Astrocyte of the spinal cord (primary cell): ENCODE measurements at regions not wholly inside any gene's neighbourhood (a gene's known extent, or its start where the extent isn't known, plus 50 kb on each side); places are given as distances from the start of the nearest gene placed in this dataset.

ENCODE experiments used
- DNase-seq: peaks from one replicate; pipeline ENCODE4 v3.0.0; 2011; ENCODE audit warnings: low read depth, low spot score
- H3K4me3 ChIP-seq: 2 replicates; pipeline ENCODE4 v1.5.1; 2011; ENCODE audit warnings: low read depth, mild to moderate bottlenecking, low read length, moderate library complexity
- CTCF ChIP-seq: IDR thresholded peaks from 2 replicates; pipeline ENCODE4 v1.5.1; 2012; ENCODE audit warnings: low read depth, mild to moderate bottlenecking, low read length, inconsistent platforms
- in situ Hi-C: cut with HindIII; loops from 2 replicates; pipeline ENCODE4 v1.10.0; 2017; ENCODE audit warnings: low sequenced_read_pairs

DNA sequence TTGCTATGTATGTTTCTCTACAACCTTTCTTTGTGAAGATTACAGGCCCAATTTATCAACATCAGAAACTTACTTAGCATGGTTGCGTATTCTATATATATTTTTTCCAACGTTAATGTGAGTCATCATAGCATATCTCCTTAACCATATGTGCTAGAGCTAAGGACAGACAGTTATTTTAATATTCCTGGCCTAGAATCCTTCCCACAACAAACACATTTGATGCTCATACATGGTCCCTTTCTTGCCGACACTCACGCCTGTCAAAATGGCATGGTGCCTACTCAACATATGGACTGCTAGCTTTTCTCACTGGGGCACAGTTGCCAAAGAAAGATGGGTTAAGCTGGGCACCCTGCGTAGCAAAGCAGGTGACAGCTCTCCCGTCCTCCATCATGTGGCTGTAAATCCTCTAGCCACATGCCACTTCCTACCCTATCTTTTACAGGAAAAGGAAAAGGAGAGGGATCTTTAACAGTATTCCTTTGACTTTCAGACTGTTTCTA is 75.2 kb upstream of the GALNT5 start:
- H3K4me3 ChIP-seq: no peak overlapping the region
- peak; percentile 12 for DNase-seq
- in situ Hi-C loops: no loop called here
- TF ChIP-seq CTCF: no peak

DNA sequence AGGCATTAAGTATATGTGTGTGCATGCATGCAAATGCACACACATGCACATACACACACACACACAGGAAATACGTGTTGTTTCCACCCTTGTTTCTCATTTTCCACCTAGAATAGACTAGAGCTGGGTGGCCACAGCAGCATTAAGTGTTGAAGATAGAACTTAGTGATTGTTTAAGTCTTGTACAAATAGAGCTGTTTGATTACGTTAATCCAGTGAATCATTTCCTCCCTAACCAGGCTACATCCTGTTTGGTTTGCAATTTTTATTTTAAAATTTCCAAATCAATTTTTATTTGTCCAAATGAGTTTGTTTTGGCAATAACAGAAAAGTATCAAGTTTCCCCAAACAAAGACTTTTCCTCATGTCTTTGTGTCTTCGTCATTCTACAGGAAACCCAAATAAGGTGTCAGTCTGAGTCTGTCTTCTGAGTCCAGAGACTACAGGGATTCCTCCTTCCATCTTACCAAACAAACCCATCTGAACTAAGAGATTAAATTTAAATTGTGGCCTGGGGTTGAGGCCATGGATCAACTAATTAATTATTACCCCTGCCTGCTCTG is 74.6 kb upstream of the GALNT5 start:
- TF ChIP-seq CTCF: no peak
- peak; percentile 94 for DNase-seq
- in situ Hi-C loops: no loop called here
- H3K4me3 ChIP-seq: no peak overlapping the region

DNA sequence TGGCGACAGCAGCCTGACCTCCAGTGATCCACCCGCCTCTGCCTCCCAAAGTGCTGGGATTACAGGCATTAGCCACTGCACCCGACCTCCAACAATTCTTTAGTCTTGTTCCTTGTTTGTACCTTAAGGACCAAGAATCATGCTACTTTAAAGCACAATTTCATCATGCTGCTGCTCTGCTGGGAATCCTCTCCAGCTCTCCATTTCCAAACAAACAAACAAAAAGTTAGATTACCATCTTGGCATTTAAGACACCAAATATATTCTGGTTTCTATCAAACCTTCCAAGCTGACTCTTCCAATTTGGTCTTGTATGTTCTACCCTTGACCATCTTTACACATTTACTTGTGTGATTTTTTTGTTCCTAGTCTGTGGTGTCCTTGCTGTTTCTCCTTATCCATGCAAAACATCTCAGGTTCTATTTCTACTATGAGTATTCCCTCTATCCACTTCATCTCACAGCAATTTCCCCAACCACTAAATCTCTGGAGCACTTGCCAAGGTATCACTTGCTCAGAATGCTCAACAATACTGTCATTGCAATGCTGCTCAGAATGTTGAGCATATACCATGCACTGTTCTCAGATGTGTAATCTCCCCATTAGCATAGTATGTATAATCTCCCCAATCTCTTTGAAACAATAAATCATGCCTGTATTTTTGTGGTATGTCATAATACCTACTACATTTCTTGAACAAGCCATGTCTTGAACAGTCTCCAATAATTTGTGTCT is 73.2 kb upstream of the GALNT5 start:
- no peak overlapping the region for H3K4me3 ChIP-seq
- DNase-seq: peak; percentile 48
- in situ Hi-C loops: no loop called here
- no peak for TF ChIP-seq CTCF

GRCh38 chr2:157185476-157186227 is 71.9 kb upstream of the GALNT5 start:
- peak; percentile 24 for TF ChIP-seq CTCF
- in situ Hi-C loops: no loop called here
- H3K4me3 ChIP-seq: no peak overlapping the region
- peak; percentile 41 for DNase-seq

DNA sequence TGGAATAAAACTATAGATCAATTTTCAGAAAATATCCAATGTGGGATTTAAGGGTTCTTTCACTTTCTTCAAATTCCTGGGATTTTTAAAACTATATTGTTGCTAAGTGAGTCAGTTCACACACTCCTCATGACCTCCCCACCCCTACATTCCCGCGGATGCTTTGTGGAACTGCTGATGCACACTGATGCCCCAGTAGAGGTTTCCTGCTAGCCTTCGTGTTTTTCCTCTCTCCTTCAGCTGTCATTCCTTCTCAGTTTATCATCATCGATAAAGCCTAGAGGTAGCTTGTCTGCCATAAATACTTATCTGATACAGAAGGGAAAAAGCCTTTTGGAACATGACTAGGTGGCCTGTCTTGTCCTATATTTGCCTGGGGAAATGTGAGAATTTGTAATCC is 67.4 kb upstream of the GALNT5 start:
- peak; percentile 80 for DNase-seq
- TF ChIP-seq CTCF: no peak
- no peak overlapping the region for H3K4me3 ChIP-seq
- in situ Hi-C loops: no loop called here

DNA sequence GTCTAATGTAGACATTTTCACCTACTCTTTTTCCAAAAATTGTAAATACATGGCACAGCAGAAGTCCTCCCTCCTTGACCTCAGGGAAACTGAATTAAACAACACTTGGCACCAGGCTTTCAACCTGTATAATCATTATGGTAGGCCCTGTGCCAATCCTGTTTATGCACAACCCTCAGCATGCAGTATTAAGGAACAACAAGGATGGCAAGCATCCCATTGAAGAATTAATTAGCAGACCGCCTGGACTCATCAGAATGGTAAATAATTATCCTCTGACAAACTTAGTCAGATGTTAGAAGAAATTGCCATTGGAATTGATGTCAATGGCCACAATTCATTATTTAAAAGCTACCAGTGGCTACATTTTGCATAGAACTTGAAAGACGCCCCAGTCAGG is 66.3 kb upstream of the GALNT5 start:
- in situ Hi-C loops: no loop called here

More for the DNA sequence above, 66.3 kb upstream of the GALNT5 start:
- H3K4me3 ChIP-seq: no peak overlapping the region
- no peak for DNase-seq
- no peak for TF ChIP-seq CTCF
